HG02759 (cell line): ENCODE measurements at regions not wholly inside any gene's neighbourhood (a gene's known extent, or its start where the extent isn't known, plus 50 kb on each side); places are given as distances from the start of the nearest gene placed in this dataset.
A peak's percentile ranks its signal among the peaks of the same experiment; 100 is the strongest.
"Not testable (repeated sequence)": the region's sequence is repeated elsewhere in the genome, so short reads cannot be mapped to it uniquely, and the experiment has no call there.

Experiments used
- ATAC-seq: cut with Tn5 transposase; IDR thresholded peaks from one replicate; pipeline ENCODE4 v1.9.1; 2021; ENCODE audit warnings: mild to moderate bottlenecking, moderate library complexity; ENCODE audit not compliant: unreplicated experiment

DNA sequence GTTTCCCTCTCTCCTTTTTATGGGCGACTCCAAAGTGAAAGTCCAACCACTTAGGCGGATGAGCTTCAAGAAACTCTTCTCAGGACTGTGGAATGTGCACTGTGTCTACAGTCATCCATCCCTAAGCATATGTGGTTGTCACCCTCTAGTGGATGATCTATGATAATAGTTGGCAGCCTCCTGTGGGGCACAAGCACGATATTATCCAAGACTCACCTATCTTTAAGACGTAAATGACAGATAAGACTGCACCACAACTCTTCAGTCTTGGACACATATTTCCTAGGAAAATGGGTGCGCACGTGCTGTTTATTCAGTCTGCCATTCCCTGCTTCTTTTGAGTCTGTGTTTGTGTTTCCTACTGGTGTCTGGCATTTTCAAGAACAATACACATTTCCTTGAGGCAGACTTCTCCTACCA, 145.5 kb upstream of the CTAGE1 start:
- ATAC-seq, result peak; percentile 77

DNA sequence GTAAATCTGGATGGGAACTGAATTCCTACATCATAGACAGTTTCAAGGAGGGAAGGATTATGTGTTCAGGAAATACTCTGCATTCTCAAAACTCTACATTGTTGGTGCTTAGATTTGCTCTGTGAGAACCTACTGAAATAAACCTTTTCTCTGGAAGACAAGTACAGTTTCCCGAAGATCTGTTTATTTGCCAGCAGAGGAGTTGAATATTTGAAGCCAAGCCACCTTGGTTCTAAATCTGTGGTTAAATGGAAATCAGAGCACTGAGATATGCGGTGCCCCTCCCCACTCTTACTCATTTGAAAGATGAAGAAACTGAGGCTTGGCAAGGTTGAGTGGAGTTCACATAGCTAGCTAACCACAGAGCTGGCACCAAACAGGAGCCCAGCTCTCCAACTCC, 146.3 kb upstream of the CTAGE1 start:
- ATAC-seq, result no peak

DNA sequence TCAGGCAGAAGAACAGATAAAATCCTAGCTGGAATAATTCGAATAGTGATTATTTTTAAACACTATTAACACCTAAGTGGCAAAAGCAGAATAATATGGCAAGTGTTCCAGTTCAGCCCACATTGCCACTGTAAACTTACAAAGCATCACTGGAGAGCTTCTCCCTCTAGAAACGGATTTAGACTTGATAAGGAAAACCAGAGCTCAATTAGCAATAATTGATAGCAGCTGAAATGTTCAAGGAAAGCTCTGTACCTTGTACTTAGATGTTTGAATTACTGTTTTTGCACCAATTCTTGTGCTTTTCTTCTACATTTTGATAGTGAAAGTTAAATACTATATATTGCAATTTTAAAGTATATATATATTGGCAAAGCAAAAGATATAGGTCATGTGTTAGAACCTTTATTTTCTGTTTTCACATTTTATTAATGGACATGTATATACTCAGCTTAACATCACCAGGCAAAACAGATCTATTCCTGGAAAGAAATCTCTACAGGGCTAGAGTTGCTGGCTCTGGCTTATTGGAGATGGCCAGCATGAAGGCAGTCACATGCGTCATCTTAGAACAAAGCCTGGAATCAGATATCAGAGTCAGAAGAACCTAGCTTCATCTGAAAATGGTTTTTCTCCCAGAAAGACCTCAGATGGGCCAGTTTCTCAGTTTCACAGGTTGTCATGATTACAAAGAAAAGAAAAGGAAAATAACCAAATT, 149.1 kb upstream of the CTAGE1 start:
- ATAC-seq, result no peak

DNA sequence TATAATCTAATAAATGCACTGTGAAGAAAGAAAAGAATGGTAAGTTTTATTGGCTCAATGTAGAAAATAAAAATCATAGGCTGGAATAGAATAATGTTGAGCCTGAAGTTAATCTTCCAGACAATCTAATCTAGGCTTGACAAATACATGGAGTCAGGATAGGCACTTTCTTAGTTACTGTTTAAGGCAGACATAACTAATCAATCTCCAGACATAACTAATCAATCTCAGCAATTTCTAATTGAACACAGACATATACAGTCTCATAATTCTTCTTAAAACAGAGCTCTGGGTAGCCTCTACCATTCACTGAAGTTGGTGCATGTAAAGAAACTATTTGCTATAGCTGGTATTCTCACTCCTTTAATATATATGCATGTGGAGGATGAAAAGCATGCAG, 150.1 kb upstream of the CTAGE1 start:
- no peak for ATAC-seq

DNA sequence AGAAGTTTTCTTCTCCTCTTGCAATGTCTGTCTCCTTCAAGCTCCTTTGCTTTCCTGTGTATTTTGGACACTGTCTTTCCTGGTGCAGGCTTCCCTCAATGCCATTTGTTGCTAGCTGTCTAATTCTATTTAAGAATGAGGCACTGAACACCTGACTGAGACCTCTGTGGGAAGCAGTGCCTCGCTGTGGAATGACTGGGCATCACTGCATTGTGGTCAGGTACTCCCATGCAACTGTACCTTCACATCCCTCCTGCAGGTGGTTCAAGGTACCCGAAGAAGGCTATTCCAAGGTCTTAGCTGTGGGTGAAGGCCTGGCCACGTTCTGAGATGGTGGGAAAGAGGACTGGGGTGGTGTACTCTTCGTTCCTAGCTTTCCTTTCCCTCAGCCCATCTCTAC, 152.8 kb upstream of the CTAGE1 start:
- ATAC-seq, result no peak

DNA sequence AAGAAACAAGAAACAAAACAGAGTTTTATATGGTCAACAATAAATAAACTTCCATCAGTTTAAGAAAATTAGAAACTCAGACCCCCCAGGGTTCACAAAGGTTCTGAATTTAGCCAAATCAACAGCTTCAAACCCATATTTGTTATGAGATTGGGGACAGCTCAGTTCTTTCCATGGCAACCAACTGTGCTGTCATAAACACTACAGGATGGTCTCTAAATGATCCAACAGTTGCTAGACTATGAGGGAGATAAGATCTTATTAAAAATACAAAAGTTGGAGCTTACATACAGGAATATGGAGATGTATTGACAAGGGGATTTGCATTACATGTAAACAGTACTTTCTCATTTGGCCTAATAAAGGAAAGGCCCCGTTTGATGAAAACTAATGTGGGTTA, 154.6 kb upstream of the CTAGE1 start:
- no peak for ATAC-seq

DNA sequence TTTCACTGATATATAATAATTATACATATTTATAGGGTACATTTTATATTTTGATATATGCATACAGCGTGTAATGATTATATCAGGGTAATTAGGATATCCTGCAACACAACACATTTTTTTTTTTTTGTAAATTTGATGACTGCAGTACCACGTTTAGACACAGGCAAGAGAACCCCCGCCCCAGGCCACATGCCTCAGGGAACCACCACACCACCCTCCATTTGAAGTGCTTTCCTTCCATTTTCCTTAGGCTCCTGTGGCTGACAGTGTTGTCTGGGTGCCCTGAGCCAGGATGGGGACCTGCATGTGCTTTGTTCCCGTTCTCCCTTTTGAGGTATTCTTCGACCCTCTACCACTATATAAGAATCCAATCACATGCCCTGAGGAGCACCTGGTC, 161.6 kb upstream of the CTAGE1 start:
- no peak for ATAC-seq

DNA sequence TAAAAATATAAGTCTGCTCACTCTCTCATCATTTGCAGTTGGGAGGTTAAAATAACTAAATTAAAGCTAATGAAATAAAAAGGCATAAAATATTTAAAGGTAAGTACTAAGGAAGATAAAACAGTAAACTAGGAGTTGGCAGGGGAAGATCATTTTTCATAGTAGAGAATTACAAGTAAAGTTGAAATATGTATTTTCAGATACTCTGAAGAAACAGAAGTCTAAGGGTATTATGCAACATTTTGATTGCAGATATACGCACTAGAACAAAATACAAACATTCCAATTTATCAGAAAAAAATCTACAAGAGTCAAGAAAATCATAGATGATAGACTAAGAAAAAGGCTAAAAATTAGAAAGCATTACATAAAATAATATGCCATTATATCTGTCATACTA, 167.6 kb upstream of the CTAGE1 start:
- ATAC-seq, result no peak

DNA sequence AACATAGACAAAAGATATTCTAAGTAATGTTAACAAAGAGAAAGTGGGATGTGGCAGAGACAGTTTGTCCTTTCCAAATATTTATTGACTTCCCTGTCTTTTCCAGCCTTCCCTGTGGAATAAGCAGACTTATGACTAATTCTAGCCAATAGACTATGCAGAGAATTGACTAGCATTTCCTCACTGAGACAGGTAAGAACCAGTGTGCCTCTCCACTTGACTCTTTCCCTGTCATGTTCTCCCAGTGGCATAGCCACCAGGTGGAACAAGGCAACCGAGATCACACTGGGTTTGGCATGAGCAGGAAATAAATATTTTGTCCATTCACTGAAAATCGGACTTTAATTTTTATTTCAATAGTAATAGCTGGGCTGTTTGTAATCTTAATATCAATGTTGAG, 168.1 kb upstream of the CTAGE1 start:
- ATAC-seq, result no peak

DNA sequence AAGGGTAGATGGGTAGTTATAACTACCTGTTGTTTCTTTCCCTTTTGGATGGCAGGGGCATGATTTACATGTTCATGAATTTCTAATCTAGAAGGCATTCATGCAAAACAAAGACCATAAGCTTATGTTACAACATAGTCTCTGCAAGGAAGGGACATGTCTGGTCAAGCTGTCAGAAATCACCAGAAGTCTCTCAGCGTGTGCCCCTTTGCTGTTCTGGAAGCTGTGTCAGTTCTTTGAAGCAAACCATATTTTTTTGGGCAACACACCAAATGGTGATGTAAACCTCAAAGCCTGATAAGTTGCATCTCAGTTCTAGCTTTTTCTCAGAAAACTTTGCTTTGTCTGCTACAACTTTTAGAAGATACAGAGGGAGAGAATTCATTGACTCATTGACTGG, 173.5 kb upstream of the CTAGE1 start:
- no peak for ATAC-seq

DNA sequence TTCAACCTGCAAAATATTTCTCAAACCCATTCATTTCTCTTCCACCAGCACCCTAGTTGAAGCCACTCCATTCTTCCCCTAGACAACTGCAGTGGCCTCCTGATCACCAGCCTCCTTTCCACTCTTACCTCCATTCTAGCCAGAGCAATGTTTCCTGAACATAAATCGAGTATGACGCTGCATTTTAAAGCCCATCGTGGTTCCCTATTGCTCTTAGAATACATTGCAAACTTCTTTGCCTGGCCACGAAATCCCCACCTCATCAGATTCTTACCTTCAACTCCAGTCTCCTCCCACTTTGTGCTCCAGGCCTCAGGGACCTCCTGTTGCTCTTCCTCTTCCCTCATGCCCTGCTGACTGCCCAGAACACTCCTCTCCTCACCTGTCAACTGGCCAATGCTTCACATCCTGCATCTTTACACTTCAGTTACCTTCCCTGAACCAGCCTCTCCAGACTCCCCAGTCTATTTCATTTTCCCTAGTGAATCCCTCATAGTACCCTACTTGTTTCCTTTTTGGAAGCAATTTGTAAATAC, 176.5 kb upstream of the CTAGE1 start:
- no peak for ATAC-seq

DNA sequence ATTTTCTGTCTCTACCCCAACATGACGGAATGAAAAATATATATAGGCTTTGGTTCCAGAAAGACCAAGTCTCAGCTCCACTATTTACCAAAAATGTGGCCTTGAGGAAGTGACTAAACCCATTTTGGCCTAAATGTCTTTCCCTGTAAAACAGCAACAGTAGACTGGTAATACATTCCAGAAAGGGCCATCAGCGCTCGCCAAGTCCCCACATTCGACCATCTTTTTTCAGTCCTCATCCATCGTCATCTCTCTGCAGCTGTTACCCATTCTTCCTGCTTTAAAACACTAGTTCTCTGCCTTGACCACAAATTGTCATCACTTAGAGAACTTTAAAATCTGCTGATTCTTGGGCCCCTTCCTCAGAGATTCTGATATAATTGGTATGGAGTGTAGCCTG, 183.8 kb upstream of the CTAGE1 start:
- ATAC-seq, result no peak

DNA sequence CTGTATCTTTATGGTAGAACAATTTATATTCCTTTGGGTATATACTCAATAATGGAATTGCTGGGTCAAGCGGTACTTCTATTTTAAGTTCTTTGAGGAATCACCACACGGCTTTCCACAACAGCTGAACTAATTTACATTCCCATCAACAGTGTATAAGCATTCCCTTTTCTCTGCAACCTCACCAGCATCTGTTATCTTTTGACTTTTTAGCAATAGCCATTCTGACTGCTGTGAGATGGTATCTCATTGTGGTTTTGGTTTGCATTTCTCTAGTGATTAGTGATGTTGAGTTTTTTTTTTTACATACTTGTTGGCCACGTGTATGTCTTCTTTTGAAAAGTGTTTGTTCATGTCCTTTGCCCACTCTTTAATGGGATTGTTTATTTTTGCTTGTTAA, 184.7 kb upstream of the CTAGE1 start:
- ATAC-seq, result not testable (repeated sequence)

DNA sequence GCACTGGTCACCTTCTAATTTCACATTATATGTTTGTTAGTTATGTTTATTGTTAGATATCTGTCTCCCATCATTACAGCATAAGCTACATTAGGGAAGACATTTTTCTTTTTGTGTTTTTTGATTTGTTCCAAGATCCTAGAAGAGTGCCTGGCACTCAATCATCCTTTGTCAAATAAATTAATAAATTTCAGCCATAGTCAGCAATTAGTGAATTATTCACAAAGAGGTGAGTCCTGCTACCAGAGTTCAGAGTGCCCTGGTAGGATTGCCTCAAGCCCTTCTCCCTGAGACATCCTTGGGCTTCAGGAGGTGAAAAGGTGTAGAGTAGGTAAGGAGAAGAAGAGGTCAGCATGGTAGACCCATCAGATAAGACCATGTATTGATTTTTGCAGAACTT, 186.2 kb upstream of the CTAGE1 start:
- no peak for ATAC-seq

DNA sequence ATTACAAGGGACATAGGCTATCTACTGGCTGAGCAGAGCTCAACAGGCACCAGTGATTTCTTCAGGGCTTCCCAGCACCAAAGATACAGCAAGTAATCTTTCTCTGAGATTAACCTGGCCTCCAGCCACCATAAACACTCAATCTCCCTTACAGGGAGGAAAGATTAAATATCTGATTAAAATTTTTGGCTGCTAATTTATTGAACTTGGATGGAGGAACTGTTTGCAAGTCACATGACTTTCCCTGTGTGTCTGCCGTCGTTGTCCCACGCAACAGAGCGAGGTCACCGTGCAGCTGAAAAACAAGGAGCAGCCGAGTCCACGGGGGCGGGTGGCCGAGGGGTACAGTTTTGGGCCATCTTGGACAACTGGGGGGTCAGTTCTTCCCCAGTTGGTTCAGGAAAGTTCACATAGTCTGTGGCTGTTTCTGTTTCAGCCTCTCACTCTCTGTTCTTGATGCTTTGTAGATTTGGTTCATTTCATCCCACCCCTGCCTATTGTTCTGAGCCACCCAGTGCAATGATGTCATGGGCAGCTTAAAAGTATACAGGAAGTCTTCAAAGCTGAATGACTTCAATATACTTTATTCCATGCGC, 186.8 kb upstream of the CTAGE1 start:
- ATAC-seq, result no peak

DNA sequence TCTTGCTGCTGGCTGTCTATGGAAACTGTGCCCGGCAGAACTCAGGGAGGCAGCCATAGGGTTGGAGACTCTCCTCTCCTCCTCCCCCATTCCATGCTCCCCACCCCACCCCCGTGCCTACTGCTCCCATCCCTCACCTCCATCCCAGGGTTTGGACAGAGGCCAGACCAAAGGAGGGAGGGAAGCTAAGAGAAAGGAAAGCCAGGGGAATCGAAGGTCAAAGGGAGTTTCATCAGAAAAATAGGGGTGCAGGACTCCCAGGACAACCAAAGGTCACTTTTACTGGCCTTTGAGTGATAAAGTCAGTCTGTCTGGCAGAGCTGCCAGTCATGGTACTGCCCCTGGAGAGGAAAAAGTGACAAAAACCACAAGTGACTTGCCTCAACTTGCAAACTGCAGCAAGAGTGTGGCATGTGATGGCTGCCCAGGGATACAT, 187.3 kb upstream of the CTAGE1 start:
- no peak for ATAC-seq

DNA sequence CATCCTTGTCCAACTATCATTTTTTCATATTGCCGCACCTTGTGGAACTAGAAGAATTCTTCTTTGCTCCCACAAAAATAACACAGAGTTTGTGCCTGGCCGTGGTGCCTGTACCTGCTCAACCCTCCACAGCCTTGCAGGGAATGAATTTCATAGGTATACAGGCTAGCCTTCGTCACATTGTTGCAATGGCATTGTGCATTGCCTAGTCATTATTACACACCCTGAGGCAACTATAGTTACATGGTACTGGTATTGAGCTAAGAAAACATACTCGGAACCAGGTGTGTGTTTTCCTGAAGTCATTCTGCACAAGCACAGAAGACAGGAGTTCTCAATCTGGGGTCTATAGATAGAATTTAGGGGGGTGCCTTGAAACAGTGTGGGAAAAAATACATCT, 188.0 kb upstream of the CTAGE1 start:
- ATAC-seq, result no peak

DNA sequence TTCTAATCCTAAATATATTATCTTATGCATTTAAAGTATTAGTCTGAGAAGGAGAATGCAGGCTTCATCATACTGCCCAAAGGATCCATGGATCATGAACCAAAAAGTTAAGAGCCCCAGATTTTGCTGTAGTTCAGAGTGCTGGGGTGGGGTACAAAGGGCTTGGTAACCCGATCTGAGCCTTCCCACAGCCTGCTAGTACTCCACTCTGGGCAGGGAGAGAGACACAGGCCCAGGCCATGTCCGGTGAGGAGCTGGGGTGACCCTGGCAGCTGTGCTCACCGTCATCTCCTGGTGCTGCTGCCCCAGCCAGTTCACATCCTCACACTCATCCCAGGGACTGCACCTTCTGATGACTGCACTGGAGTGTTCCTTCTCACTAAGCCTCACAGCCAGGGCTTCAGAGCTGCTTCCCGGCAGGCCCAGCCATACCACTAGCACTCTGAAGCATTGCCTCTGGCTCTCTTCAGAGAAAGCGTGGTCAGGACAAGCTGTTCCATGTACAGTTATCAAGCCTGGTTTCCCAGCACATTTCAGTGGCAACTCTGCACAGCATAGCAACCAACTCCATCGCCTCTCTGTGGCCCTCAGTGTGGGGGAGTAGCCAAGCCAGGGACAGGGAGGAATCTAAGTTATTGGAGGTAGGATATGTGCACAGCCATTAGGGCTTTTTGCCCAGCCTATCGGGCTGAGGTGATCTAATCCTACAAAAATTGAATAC, 189.0 kb upstream of the CTAGE1 start:
- ATAC-seq, result no peak

DNA sequence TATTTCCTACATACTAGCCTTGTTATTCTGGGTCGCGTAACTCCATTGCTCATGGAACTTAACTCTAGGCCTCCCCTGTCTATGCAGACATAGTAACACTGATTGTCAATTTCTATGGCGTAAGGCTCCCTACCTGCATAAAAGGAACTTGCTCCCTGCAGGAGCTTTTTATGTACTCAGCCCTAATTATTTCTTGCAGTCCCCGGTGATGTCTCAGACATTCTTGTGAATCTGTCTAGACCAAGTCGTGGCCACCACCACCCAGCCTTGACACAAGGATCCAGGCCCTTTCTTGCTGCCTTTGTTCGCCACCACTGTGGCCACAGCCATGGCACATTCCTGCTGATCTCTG, 189.5 kb upstream of the CTAGE1 start:
- no peak for ATAC-seq

DNA sequence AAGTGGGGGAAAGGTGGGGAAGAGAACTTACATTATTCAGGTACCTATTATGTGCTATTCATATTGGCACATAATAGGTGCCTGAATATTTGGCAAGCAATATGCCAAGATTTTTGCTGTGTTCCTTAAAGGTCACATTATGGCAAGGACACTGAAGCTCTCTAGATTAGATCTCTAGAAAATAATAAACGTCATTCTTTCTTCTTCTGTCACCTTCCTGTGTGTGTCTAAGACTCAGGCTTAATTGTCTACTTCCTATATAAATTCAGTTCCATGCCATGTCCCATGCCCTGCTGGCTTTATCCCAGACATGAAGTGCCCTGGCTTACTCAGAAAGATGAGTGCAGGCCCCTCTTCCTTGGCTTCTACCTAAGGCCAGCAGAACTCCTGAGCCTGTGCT, 191.1 kb upstream of the CTAGE1 start:
- ATAC-seq, result no peak

DNA sequence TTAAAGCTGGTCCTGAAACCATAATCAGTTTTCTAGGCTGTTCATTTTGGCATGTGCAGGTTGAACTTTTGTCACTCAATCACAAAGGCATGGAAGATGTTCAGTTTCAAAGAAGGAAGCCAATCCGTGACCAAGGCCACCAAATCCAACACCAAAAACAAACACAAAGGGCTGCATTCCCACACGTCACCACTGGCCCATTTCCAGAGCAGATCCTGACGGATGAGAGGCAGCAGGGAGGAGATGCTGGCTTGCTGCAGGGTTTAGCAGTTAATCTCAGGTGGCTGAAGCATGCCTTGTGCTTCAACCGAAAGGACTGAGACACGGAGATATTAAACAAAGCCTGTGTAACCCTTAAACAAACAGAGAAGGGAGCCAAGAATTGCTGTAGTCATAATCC, 191.9 kb upstream of the CTAGE1 start:
- no peak for ATAC-seq

DNA sequence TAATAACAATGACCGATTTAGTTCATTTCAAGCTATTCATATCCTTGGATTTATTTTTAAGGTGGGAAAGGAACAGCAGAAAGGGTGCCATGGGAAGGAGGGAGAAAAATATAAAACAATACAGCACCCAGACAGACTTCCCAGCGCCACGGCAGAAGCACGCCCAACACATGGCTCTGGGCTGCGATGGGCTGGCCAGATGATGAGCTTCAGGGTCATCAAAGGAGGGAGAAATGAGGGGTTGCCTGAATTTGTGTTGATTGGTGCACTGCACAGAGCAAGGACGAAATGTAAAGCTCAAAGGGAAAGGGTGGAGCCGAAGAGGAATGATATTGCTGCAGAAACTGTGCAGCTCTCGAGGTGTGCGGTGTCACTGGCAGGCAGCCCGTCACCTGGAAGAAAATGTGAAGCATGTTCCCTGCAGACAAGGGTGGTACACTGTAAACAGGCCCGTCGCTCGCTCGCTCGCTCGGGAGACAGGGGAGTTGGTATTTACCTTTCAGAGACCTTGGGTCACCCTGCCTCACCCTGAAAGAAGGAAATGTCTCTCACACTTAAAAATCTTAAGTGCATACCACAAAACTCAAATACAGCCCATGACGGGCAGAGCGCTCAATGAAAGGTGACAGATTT, 195.5 kb upstream of the CTAGE1 start:
- ATAC-seq, result no peak
